Head of caudate nucleus (tissue), 42 donors: ENCODE measurements at regions not wholly inside any gene's neighbourhood (a gene's known extent, or its start where the extent isn't known, plus 50 kb on each side); places are given as distances from the start of the nearest gene placed in this dataset.
"Not testable (repeated sequence)": the region's sequence is repeated elsewhere in the genome, so short reads cannot be mapped to it uniquely, and the experiment has no call there.

ENCODE experiments used
- DNase-seq, 42 donors: peaks; one replicate each; pipeline versions ENCODE4 v3.0.0 to v3.0.0-alpha.2; 2020 to 2021; ENCODE audit warnings: mixed read lengths in 7 of 42
- intact Hi-C: fragments of 100-400 bp; cut with DNase I; formaldehyde crosslinking; loops from one replicate; pipeline ENCODE4 v1.15.0; 2022

- no peak for DNase-seq
- intact Hi-C loops: no loop called here
These were observed 195.5 kb upstream of the CLINT1 start for GRCh38 chr5:158054223-158055110.

GRCh38 chr5:158051036-158051435 lies 192.1 kb upstream of the CLINT1 start:
- no peak for DNase-seq

GRCh38 chr5:158050421-158050820 lies 191.5 kb upstream of the CLINT1 start:
- no peak for DNase-seq

More at GRCh38 chr5:158051036-158051435, 192.1 kb upstream of the CLINT1 start:
- intact Hi-C loops: no loop called here

GRCh38 chr5:158049459-158049858 lies 190.5 kb upstream of the CLINT1 start:
- intact Hi-C loops: no loop called here
- DNase-seq: no peak

More at GRCh38 chr5:158050421-158050820, 191.5 kb upstream of the CLINT1 start:
- intact Hi-C loops: no loop called here

GRCh38 chr5:158045696-158046095 lies 186.8 kb upstream of the CLINT1 start:
- intact Hi-C loops: no loop called here
- no peak for DNase-seq

- DNase-seq: no peak
- intact Hi-C loops: no loop called here
These were observed 181.0 kb upstream of the CLINT1 start for GRCh38 chr5:158039911-158040347.

- DNase-seq: no peak
- intact Hi-C loops: no loop called here
These were observed 180.5 kb upstream of the CLINT1 start for GRCh38 chr5:158039441-158039840.

- DNase-seq, intact Hi-C loops: not testable (repeated sequence)
These were observed 178.1 kb upstream of the CLINT1 start for GRCh38 chr5:158036983-158037595.

- intact Hi-C loops, DNase-seq: not testable (repeated sequence)
These were observed 175.6 kb upstream of the CLINT1 start for GRCh38 chr5:158034586-158034985.

- intact Hi-C loops: no loop called here
- no peak for DNase-seq
These were observed 174.8 kb upstream of the CLINT1 start for GRCh38 chr5:158033724-158034123.

- no peak for DNase-seq
These were observed 174.1 kb upstream of the CLINT1 start for GRCh38 chr5:158033076-158033475.

GRCh38 chr5:158032246-158032645 lies 173.3 kb upstream of the CLINT1 start:
- DNase-seq: peak in 27 of 42 donors; percentile 3 to 71 (median 37)
- intact Hi-C loops: no loop called here

More at GRCh38 chr5:158033076-158033475, 174.1 kb upstream of the CLINT1 start:
- intact Hi-C loops: no loop called here

GRCh38 chr5:158027806-158028775 lies 169.1 kb upstream of the CLINT1 start:
- no peak for DNase-seq
- intact Hi-C loops: no loop called here

GRCh38 chr5:158026304-158027031 lies 167.5 kb upstream of the CLINT1 start:
- DNase-seq: peak in 29 of 42 donors; percentile 1 to 71 (median 41)
- intact Hi-C loops: no loop called here

GRCh38 chr5:158023266-158023665 lies 164.3 kb upstream of the CLINT1 start:
- no peak for DNase-seq
- intact Hi-C loops: no loop called here

- intact Hi-C loops: no loop called here
- DNase-seq: no peak
These were observed 163.9 kb upstream of the CLINT1 start for GRCh38 chr5:158022837-158023236.

- DNase-seq: no peak
- intact Hi-C loops: no loop called here
These were observed 163.4 kb upstream of the CLINT1 start for GRCh38 chr5:158022393-158022792.
